GM19043 (cell line): ENCODE measurements at regions not wholly inside any gene's neighbourhood (a gene's known extent, or its start where the extent isn't known, plus 50 kb on each side); places are given as distances from the start of the nearest gene placed in this dataset.

Experiments
- ATAC-seq: cut with Tn5 transposase; IDR thresholded peaks from one replicate; pipeline ENCODE4 v1.9.1; 2021; ENCODE audit warnings: low read depth; ENCODE audit not compliant: unreplicated experiment

DNA sequence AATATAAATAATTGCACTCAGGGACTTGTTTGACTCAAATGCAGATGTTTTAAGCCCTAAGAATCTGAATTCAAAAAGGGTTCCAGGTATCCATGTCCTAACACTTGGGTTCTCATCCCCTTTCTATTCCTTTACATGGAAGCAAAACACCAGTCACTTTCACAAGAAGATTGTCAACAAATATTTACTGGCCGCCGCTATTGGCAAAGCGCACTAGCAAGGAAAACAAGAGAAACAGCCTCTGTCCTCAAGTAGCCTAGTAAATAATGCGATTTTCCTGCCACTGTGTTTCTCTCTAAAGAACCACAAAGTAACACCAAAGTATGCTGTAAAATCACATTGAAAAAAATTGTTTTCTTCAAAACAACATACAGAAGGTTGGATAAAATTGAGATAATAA is 66.7 kb upstream of the EZH2 start:
- ATAC-seq: no peak

DNA sequence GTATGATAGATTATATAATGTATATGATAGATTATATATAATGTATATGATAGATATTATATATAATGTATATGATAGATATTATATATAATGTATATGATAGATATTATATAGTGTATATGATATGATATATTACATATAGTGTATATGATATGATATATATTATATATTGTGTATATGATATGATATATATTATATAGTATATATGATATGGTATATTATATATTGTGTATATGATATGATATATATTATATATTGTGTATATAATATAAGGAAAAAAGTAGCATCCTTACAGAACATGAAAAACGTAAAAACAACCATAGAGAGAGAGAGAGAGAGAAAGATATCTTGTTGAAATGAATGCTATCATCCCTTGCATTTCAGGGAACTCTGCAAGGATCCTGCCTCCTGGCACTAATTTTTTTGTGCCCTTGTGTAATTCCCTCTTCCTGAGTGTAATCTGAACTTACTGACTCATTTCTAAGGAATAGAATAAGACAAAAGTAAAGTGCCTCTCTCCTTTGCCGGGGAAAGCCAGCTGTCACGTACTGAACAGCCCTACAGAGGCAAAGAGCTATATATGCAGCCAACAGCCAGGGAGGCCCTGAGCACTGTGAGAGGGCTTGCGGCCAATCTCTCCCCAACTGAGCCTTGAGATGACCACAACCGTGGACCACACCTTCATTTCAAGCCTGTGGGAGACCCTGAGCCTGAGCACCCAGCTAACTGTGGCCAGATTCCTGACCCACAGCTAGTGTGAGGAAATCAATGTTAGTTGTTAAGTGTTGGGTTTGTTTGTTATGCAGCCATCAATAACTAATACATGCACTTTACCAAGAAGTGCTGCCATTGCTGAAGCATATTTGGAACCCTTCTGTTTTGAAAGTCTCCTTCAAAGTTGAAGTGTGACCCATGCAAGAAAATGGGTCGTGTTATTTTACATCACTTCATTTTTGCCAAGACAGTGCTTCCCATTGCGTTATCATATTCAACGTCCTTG is 61.1 kb upstream of the EZH2 start:
- ATAC-seq: no peak

DNA sequence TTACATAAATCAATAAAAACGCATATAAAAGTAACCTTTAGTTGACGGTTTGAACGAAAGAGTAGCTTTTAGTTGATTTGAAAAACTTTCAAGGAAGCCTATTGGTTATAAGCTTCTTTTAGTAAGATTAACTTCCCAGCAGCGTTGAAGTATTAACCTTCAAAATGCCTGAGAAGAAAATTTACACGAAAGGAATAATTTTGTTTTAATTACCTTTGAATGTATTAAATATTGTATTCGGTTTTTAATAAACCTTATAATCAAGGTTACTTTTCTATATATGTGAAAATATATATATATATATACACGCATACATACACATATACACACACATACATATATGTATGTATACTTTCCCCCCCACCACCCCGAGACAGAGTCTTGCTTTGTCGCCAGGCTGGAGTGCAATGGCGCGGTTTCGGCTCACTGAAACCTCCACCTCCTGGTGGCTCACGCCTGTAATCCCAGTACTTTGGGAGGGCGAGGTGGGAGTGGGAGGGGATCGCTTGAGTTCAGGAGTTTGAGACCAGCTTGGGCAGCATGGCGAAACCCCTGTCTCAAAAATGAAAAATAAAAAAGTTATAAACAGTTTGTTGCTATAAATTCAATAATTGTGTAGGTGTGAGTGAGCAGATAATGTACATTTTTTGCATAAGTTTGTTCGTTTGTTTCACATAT is 57.6 kb upstream of the EZH2 start:
- ATAC-seq: peak; percentile 50

DNA sequence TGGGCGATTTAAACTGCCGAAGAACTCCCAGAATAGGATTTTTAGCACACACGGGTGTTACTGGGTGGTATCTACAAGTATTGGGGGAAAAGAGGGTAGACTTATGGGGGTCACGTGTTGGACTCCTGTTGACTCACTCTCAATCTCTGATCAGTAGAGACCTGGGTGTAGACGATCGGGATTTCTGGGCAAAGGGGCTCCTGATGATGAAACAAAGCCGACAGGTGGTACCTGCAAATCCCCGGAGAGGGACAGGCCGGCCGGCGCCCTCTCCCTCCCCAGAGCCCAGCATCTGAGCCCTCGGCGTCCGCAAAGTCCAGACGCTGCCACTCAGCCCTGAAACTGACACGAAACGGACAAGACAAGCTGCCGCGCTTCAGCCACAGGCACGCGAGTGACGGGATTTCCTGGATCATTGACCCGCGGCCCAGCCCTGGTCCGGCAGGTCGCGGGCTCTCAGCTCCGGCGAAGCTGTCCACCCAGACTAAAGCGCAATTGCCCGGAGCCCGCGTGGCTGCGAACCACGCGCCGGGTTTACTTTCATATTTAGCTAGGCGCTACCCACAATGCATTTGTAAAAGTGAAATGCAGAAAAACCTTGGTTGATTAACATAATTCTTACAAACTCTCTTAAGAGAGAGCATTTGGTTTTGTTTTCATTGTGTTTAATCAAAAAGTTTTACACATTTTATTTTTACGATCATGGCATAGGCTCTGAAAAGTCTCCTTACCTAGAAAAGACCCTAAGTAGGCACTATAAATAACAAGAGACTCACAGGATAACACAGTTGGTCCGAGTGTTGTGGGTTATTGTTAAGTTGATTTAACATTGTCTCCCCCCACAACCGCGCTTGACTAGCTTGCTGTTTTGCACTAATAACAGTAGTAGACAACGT is 56.9 kb upstream of the EZH2 start:
- peak; percentile 52 for ATAC-seq

DNA sequence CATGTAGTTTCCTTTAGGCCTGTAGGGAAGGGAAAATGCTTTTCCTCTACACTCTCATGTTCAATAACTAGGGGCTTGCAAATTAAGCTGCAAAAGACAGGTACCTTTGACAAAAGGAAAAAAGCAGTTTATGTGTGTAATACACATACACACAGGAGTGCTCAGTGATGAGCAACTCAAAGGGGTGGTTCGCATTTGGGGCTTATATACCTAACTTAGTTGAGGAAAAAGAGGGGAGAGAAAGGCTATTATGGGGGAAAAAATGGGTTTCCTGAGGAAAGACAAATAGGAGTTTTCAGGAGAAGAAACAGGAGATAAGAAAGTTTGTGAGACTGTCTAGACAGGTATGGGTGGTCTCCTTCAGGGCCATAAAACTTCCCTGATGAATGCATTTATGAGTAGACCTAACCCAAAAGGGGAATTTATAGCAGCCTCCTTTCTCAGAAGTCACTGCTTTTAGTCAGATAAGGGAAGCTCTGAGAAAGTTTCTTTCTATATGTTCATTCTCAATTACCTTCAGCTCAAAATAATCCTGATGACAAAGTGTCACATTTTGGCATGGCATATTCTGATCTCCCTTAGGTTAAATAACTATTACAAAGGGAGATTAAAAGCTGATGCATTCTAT is 55.2 kb upstream of the EZH2 start:
- ATAC-seq: no peak

DNA sequence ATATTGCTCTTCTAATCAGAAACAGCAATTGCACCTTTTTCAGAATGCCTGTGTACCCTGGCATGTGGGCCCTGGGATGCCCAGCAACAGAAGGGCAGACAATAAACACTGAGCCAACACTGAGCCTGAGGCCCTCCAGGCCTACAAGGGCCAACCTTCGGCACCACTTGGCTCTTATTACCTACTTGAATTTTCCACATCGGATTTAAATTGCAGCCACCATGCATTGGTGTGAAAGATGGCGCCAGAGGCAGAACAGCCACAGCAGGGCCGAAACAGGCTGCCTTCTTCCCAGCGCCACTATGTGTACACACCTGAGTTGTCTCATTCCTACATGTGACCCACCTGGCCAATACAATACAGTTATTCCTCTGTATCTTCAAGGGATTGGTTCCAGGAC is 51.4 kb upstream of the EZH2 start:
- no peak for ATAC-seq
